Stimulated activated CD4-positive, alpha-beta T cell treated with anti-CD3 and anti-CD28 coated beads, TNF-alpha, amount 100 ng/mL, for 48 hours (primary cell): ENCODE measurements at regions not wholly inside any gene's neighbourhood (a gene's known extent, or its start where the extent isn't known, plus 50 kb on each side); places are given as distances from the start of the nearest gene placed in this dataset.

Experiments
- DNase-seq, 3 donors: peaks; one replicate each; pipeline ENCODE4 v3.0.0-alpha.2; 2020; ENCODE audit warnings: low read depth in 3 of 3

DNA sequence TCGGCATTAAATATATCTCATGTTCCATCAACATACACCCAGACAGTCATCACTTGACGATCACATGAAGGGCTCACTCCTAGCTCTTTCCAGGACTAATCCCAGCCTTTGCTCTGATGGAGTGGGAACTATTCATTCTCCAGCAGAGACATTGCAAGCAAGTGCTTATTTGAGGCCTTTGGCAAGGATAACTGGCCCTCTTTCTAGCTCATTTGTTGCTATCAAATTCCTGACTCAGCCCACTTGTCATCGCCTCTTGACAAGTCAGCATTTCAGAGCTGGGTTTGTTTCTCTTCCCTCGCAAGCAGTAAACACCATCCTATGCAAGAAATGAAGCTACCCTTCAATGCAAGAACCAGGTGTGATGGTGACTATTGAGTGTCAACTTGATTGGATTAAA is 1165.7 kb upstream of the AUTS2 start:
- DNase-seq = no peak

- no peak for DNase-seq
Observed at GRCh38 chr7:68433462-68434070, 1164.7 kb upstream of the AUTS2 start.

GRCh38 chr7:68434857-68435256 is 1163.4 kb upstream of the AUTS2 start:
- DNase-seq = no peak

DNA sequence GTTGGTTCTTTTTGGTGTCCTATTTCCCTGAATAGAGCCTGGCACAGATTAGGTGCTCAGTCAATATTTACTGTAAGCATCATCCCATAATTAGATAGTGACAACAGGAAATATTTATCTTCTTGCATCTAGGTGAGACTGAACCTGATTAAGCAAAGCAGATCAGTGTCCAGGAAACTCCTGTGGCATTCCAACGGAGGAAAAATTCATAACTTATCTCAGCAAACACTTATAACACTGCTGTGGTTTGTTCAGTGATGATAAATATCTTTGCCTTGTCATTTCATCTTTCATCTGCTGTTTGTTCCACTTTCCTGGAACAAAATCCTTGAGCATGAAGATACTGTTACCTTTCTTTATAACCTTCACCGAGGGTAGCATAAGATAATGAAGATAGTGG is 1160.3 kb upstream of the AUTS2 start:
- no peak for DNase-seq

- no peak for DNase-seq
Observed at GRCh38 chr7:68438811-68439210, 1159.5 kb upstream of the AUTS2 start.

- no peak for DNase-seq
Observed at GRCh38 chr7:68439897-68440296, 1158.4 kb upstream of the AUTS2 start.

DNA sequence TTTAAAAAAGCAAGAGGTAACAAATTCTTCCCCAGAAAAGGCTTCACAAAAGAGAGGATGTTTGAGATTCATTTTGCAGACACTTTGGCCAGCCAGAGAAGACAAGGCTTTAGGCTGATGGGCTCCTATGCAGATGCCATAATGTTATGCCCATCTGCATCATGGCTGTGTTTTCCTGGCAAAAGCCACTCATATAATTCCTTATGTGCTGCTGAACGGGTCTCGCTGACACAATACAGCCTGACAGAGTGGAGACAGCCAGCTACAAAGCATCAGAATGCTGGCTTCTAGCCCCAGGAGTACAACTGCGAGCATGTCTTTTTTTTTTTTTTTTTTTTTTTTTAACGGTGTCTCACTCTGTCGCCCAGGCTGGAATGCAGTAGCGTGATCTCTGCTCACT is 1157.4 kb upstream of the AUTS2 start:
- no peak for DNase-seq

DNA sequence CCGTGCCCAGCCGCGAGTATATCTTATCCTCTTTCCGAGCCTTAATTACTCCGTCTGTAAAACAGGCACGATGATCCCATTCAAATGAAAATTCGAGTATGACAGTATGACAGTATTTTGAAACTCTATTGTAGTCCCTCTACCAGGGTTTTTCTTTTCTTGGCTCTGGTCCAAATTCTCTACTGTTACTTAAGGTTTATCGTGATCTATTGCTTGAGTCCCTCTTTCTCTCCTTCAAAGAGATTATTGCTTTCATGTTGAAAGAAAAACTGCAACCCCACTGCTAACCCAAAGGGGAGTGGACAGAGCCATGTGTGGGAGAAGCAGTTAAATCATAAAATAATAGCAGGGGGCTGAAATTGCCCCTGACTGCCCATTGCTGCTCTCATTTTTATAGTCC is 1156.6 kb upstream of the AUTS2 start:
- DNase-seq = no peak

DNA sequence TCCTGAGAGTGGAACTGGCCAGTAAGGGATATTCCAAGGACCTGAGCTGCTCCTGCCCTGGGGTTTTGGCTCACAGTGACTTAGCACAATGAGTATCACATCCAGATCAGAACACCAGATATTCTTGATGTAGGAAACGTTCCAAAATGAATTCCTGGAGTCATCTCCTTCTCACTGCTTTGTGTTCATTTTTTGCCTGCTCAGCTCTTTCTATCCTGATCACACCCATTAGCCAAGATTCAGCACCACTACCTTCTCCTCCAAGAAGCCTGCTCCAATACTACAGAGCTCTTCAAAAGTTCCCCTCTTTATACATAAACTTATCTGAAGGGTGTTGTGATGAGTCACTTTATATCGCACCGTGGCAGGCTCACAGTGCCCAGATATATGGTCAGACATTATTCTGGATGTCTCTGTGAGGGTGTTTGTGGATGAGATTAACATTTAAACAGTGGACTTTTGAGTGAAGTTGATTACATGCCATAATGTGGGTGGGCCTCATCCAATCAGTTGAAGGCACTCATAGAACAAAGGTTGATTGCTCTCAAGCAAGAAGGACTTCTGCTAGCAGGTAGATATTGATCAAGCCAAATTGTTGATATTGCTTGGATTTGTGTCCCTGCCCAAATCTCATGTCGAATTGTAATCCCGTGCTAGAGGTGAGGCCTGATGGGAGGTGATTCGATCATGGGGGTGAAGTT is 1155.2 kb upstream of the AUTS2 start:
- no peak for DNase-seq

GRCh38 chr7:68444042-68444441 is 1154.2 kb upstream of the AUTS2 start:
- DNase-seq = no peak

- DNase-seq = no peak
Observed at GRCh38 chr7:68444956-68445355, 1153.3 kb upstream of the AUTS2 start.

DNA sequence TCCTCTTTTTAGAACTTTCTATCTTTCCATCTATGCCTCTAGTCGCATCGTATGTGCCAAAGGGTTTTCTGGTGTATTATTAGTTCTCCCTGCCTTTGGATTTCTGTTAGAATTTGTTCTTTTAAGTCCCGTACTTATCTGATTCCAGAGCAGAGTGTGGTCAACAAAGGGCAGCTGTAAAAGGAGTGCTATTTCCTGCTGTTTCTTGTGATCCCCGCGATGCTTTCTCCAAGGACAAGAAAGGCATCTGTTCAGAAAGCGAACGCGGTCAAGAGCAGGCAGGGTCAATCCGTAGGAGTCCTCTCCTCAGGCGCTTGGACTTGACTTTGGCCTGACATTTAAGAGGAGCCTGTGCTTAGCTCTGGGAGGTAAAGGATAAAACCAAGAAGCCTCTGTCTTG is 1152.1 kb upstream of the AUTS2 start:
- DNase-seq = no peak

- no peak for DNase-seq
Observed at GRCh38 chr7:68449099-68449498, 1149.2 kb upstream of the AUTS2 start.

DNA sequence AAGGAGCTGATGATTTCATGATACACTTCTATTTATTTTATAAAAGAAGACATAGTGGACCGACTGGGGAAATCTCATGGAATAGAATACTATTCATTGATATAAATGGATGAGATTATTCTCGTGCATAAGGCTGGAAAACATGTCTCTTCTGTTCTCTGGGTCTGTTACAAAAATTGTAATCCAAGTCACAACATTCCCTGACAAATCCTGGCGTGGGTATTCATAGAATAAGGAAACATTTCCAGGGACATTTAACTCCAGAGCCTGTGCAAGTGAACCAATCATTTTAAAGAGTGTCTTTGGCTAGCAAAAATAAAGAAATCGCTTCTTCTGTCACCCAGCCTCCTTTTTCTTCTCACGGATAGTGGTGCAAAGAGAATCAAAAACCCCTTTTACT is 1148.5 kb upstream of the AUTS2 start:
- DNase-seq = no peak

GRCh38 chr7:68454931-68455330 is 1143.3 kb upstream of the AUTS2 start:
- no peak for DNase-seq

- DNase-seq = no peak
Observed at GRCh38 chr7:68456469-68456868, 1141.8 kb upstream of the AUTS2 start.

- no peak for DNase-seq
Observed at GRCh38 chr7:68457481-68457880, 1140.8 kb upstream of the AUTS2 start.

DNA sequence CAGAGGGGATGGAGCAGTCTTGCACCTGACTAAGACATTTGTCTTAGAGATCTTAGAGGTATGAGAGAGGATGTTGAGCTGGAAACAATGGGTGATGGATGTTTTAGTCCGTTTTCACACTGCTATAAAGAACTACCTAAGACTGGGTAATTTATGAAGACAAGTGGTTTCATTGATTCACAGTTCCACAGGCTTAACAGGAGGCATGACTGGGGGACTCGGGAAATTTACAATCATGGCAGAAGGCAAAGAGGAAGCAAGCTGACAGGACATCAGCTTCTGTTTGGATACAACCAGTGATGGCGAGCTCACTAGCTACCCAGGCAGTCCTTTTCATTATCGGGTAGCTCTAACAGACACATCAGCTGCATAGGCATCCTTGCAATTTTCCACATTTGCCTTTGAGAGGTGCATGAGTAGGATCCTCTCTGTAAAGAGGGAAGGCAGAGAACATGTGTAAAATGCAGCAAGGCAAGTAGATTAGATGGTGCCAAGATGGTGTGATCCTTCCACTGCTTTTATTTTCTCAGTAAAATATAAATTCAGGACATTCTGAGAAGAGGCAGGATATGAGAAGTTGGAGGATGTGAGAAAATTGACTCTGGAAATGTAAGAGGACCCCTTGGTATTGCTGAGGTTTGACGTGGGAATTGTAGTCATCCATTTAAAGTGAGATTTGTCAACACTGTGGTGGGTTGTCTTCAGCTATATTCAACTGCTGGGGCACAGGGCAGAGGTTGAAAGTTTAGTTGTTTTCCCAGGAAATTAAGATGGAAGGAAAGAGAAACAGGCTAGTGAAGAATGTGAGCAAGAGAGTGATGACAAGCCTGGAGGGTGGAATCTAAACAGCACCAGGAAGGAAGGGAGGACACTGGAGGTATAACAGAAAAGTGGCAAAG is 1140.0 kb upstream of the AUTS2 start:
- no peak for DNase-seq

DNA sequence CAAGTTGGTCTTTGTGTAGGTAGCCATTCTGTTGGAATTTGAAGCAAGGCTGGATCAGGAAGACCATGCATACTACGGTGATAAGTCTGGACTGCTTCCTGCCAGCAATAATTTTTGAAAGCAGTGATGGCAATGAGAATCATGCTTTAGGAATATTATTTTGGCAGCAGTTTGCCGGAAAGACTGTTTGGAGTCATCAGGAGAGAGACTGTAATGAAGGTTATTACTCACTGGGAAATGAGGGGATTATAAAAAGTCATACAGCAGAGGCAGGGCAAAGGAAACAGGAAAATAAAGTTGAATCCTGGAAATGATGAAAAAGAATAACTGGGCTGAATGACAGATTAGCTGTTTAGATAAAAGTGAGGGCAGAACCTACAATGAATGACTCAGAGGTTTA is 1136.8 kb upstream of the AUTS2 start:
- no peak for DNase-seq

- no peak for DNase-seq
Observed at GRCh38 chr7:68470836-68471435, 1127.3 kb upstream of the AUTS2 start.

DNA sequence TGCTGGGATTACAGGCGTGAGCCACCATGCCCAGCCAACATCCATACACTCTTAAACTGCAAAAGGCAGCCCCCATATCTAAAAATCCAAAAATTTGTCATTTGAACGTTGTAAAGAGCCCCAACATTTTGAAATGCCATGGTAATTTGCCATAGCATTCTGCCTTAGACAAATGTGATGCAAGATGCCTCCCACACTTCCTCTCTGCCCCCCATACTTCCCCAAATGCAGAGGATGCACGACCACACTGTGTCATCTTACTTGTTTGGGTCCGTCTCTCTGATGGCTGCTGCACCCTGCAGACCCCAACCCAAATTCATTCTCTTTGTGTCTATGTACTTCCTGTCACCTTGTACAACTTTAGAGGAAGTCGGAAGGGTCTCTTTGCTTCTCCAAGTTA is 1125.6 kb upstream of the AUTS2 start:
- DNase-seq = no peak

- DNase-seq = no peak
Observed at GRCh38 chr7:68474661-68475216, 1123.5 kb upstream of the AUTS2 start.
